Neutrophil (primary cell): ENCODE measurements at regions not wholly inside any gene's neighbourhood (a gene's known extent, or its start where the extent isn't known, plus 50 kb on each side); places are given as distances from the start of the nearest gene placed in this dataset.
"Not testable (repeated sequence)": the region's sequence is repeated elsewhere in the genome, so short reads cannot be mapped to it uniquely, and the experiment has no call there.

ENCODE experiments used
- H3K27ac ChIP-seq: fragments of 200-600 bp; sonication (generic); 2 replicates; pipeline ENCODE4 v1.5.1; 2016; ENCODE audit warnings: mild to moderate bottlenecking, moderate library complexity
- H3K27me3 ChIP-seq: fragments of 200-600 bp; sonication (generic); 2 replicates; pipeline ENCODE4 v1.6.0; 2016; ENCODE audit warnings: mild to moderate bottlenecking
- H3K36me3 ChIP-seq: fragments of 200-600 bp; sonication (generic); 2 replicates; pipeline ENCODE4 v1.5.1; 2017
- H3K4me1 ChIP-seq, 2 experiments: fragments of 200-600 bp in 1 of 2; sonication (generic) in 1 of 2; 1 replicate in 1 of 2; 2 replicates in 1 of 2; pipeline versions ENCODE4 v1.5.1 to v1.6.1; 2013 to 2016; ENCODE audit warnings: low read depth in 1 of 2, low read length in 1 of 2, mild to moderate bottlenecking in 1 of 2, moderate library complexity in 1 of 2; ENCODE audit not compliant: control insufficient read depth in 1 of 2, insufficient read depth in 1 of 2
- H3K4me3 ChIP-seq, 2 experiments: fragments of 200-600 bp in 1 of 2; sonication (generic) in 1 of 2; 1 replicate in 1 of 2; 2 replicates in 1 of 2; pipeline ENCODE4 v1.5.1; 2013 to 2016; ENCODE audit warnings: low read depth in 1 of 2, low read length in 1 of 2, mild to moderate bottlenecking in 1 of 2, moderate library complexity in 1 of 2
- H3K9me3 ChIP-seq: fragments of 200-600 bp; sonication (generic); 2 replicates; pipeline ENCODE4 v1.5.1; 2016
- CTCF ChIP-seq: fragments of 200-600 bp; sonication (generic); IDR thresholded peaks from 2 replicates; pipeline ENCODE4 v1.5.1; 2016; ENCODE audit warnings: antibody characterized with exemption

- TF ChIP-seq CTCF = no peak
- no peaks in the 10 kb centered on the region for H3K9me3 ChIP-seq
- no peaks in the 10 kb centered on the region for H3K27me3 ChIP-seq
- H3K4me1 ChIP-seq = no peaks in the 10 kb centered on the region
- no peak overlapping the region for H3K27ac ChIP-seq
- no peak overlapping the region for H3K4me3 ChIP-seq
- no peaks in the 10 kb centered on the region for H3K36me3 ChIP-seq
Measured at GRCh38 chr12:97983796-97984195, 521.2 kb downstream of the RMST start.

- Histone ChIP-seq H3K36me3 (no peaks in the 10 kb centered on the region), H3K4me1 (no peaks in the 10 kb centered on the region), H3K27ac (no peak overlapping the region), H3K27me3 (no peaks in the 10 kb centered on the region), H3K9me3 (no peaks in the 10 kb centered on the region), H3K4me3 (no peak overlapping the region)
- TF ChIP-seq CTCF = no peak
Measured at GRCh38 chr12:97984436-97984835, 521.8 kb downstream of the RMST start.

GRCh38 chr12:97984974-97985580 lies 522.5 kb downstream of the RMST start:
- TF ChIP-seq CTCF = no peak
- H3K4me1 ChIP-seq = no peaks in the 10 kb centered on the region
- no peaks in the 10 kb centered on the region for H3K9me3 ChIP-seq
- H3K4me3 ChIP-seq = no peak overlapping the region
- H3K27ac ChIP-seq = no peak overlapping the region
- H3K36me3 ChIP-seq = no peaks in the 10 kb centered on the region
- H3K27me3 ChIP-seq = no peaks in the 10 kb centered on the region

- no peak for TF ChIP-seq CTCF
- H3K27ac ChIP-seq = no peak overlapping the region
- H3K4me3 ChIP-seq = no peak overlapping the region
- H3K4me1 ChIP-seq = no peaks in the 10 kb centered on the region
- H3K36me3 ChIP-seq = no peaks in the 10 kb centered on the region
- no peaks in the 10 kb centered on the region for H3K9me3 ChIP-seq
- H3K27me3 ChIP-seq = no peaks in the 10 kb centered on the region
Measured at GRCh38 chr12:97985834-97986233, 523.2 kb downstream of the RMST start.

GRCh38 chr12:97988588-97988987 lies 526.0 kb downstream of the RMST start:
- H3K4me1 ChIP-seq, H3K27ac ChIP-seq, H3K27me3 ChIP-seq, H3K4me3 ChIP-seq, H3K36me3 ChIP-seq, H3K9me3 ChIP-seq: not testable (repeated sequence)

- Histone ChIP-seq H3K27ac (no peak overlapping the region), H3K4me1 (no peaks in the 10 kb centered on the region), H3K36me3 (no peaks in the 10 kb centered on the region), H3K9me3 (no peaks in the 10 kb centered on the region), H3K27me3 (no peaks in the 10 kb centered on the region), H3K4me3 (no peak overlapping the region)
- TF ChIP-seq CTCF = no peak
Measured at GRCh38 chr12:97989366-97989940, 525.9 kb upstream of the TMPO start.
